ENCODE measurements at regions not wholly inside any gene's neighbourhood (a gene's known extent, or its start where the extent isn't known, plus 50 kb on each side); places are given as distances from the start of the nearest gene placed in this dataset.
"Not testable (repeated sequence)": the region's sequence is repeated elsewhere in the genome, so short reads cannot be mapped to it uniquely, and the experiment has no call there.

DNA sequence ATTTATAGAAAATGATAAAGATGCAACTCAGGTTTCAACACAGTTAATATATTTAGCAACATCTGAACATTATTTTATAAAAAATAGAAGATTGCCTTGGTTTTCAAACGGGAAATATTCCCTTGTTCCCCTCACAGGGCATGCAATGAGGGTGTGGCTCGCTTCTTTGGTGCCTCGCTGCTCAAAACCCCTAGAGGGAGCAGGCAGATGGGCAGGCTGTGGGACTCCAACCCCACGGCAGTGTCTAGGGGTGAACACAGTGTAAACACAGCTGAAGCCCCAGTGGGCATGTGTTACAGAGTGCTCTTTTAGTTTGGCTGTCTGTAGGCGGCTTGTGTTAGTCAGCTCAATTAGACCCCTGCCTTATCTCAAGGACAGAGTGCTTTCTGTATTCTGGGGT lies 560.8 kb upstream of the IMPG1 start:
- no peak for DNase-seq

DNA sequence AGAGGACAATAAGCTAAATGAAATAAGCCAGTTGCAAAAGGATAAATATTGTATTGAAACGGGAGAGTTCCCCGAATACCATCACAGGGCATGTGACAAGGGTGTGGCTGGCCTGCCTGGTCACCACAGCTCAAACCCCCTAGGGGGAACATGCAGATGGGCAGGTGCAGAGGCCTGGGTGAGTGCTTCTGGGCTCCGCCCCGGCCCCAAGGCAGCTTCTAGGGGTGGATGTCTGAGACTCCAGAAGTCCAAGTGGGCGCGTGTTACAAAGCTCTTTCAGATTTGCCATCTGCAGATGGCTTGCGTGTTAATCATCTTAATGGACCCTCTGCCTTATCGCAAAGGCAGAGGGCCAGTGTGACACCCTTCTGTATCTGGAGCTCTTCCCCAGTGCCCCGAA lies 559.2 kb upstream of the IMPG1 start:
- no peak for DNase-seq

DNA sequence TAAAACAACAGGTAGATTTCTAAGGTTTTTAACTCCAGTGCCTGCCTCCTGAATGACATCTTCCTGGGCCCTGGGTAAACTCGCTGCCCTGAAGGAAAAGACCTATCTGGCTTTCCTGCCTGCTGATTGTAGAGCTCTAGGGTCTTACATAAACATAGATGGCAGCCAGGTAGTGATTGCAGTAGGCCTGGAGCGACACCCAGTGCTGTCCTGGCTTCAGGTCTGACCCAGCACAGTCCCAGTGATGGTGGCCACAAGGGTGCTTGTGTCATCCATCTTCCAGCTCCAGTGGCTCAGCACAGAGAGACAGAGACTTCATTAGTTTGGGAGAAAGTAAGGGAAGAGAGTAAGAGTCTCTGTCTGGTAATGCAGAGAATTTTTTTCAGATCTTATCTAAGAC lies 542.9 kb upstream of the IMPG1 start:
- no peak for DNase-seq

DNA sequence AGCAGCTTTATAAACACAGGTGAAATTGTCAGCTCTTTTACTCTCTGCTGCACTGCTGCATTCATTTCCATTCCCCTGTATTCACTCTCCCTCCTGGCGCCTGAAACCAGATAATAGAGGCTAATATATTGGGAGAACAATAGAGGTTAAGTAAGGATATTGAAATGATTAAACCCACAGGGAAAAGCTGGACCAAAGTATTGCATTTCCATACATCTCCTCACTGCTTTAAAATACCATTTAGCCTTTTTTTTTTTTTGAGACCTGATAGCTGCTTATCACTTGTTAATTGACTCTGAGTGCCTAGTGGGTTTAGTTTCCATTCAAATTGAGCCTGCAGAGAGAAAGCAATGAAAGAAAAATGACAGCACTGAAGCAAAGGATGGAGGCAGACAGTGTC lies 540.5 kb upstream of the IMPG1 start:
- no peak for DNase-seq

DNA sequence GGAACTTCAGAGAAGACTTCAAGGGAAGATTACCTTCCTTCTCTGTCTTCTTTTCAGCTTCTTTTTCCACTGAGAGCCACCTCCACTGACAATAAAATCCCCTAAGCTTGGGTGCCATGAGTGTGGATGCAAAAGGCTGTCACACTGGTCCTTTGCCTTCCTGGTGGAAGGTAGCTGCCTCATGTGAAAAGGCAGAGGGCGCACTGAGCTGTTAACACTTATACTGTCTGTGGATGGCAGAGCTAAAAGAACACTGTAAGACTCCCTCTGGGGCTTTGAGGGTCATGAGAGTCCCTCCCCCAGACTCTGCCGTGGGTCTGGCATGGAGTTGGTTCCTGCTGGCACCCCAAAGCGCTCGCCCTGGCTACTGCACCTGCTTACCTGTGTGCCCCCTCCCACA lies 536.7 kb upstream of the IMPG1 start:
- DNase-seq = no peak

GRCh38 chr6:76594109-76594508 lies 521.6 kb upstream of the IMPG1 start:
- DNase-seq = no peak

DNA sequence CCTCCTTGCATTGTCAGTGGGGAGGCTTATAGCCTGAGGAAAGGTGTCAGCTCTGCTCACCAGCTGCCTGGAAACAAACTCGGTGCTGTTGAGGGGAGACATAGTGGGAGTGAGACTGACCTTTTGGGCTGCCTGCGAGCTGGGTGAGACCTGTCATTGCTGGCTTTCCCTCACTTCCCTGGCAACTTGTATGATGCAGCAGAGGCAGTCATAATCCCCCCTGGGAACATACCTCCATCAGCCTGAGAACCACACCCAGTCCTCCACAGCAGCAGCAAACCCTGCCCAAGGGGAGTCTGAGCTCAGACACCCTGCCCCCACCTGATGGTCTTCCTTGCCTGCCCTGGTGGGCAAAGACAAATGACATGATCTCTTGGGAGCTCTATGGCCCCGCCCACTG lies 521.2 kb upstream of the IMPG1 start:
- no peak for DNase-seq

GRCh38 chr6:76592566-76592965 lies 520.1 kb upstream of the IMPG1 start:
- no peak for DNase-seq

DNA sequence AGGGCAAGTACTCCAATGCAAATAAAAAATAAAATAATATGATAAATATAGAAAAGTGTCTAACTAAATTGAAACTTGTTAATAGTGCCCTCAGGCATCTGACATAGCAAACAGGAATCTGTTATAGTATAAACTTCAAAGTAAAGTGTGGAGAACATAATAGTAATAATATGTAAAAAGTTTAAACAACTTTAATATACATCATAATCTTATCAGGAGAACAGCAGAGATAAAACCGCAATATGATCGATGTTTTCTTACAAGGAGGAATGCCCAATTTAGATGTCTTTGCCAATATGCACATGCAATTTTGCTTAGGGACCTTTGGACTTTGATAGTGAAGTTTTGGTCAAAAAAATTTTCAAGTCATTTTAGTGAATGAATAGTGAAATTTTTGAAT lies 514.8 kb upstream of the IMPG1 start:
- no peak for DNase-seq

GRCh38 chr6:76584121-76584520 lies 511.7 kb upstream of the IMPG1 start:
- no peak for DNase-seq

- DNase-seq = no peak
Observed at GRCh38 chr6:76578746-76579145, 506.3 kb upstream of the IMPG1 start.

GRCh38 chr6:76574746-76575145 lies 502.3 kb upstream of the IMPG1 start:
- no peak for DNase-seq

DNA sequence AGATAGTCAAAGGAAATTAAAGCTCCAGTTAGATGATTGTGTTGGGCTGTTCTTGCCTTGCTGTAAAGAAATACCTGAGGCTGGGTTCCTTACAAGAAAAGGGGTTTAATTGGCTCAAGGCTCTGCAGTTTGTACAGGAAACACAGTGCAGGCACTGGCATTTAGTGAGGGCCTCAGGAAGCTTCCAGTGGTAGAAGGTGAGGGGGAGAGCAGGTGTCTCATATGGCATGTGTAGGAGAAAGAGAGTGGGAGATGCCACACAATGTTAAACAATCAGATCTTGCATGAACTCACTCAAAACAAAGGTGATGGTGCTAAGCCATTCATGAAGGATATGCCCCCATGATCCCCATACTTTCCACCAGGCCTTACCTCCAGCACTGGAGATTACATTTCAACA lies 493.5 kb upstream of the IMPG1 start:
- no peak for DNase-seq

DNA sequence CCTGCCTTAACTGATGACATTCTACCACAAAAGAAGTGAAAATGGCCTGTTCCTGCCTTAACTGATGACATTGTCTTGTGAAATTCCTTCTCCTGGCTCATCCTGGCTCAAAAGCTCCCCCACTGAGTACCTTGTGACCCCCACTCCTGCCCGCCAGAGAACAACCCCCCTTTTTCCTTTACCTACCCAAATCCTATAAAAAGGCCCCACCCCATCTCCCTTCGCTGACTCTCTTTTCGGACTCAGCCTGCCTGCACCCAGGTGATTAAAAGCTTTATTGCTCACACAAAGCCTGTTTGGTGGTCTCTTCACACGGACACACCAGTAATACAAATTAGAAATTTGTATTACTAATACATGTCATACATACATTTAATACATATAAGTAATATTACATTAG lies 489.9 kb upstream of the IMPG1 start:
- not testable (repeated sequence) for DNase-seq

DNA sequence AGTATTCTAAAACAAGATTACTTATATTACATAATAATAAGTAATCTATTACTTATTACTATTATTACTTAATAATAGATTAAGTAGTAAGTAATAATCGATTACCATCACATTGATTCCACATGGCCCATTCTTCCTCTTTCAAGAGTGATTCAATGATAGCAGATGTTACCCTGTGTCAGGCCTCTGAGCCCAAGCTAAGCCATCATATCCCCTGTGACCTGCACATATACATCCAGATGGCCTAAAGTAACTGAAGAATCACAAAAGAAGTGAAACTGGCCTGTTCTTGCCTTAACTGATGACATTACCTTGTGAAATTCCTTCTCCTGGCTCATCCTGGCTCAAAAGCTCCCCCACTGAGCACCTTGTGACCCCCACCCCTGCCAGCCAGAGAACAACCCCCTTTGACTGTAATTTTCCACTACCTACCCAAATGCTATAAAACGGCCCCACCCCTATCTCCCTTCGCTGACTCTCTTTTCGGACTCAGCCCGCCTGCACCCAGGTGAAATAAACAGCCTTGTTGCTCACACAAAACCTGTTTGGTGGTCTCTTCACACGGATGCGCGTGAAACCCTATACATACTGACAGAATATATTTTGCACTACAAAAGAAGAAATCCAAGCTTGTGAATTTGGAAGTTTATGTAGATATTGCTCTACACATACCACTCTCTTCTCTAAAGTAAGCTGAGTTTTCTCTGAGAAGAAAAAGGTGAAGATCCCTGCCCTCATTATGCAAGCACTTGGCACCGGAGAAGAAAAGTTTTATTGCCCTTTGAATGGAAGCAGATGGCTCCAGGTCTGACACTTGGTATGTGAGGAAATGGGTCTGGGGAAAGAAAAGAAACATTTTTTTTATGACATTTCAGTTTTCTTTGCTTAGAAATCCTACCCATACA lies 488.6 kb upstream of the IMPG1 start:
- DNase-seq = not testable (repeated sequence)

- no peak for DNase-seq
Observed at GRCh38 chr6:76553256-76553655, 480.8 kb upstream of the IMPG1 start.

- no peak for DNase-seq
Observed at GRCh38 chr6:76552268-76552667, 479.8 kb upstream of the IMPG1 start.

GRCh38 chr6:76533661-76534060 lies 461.2 kb upstream of the IMPG1 start:
- DNase-seq = no peak

DNA sequence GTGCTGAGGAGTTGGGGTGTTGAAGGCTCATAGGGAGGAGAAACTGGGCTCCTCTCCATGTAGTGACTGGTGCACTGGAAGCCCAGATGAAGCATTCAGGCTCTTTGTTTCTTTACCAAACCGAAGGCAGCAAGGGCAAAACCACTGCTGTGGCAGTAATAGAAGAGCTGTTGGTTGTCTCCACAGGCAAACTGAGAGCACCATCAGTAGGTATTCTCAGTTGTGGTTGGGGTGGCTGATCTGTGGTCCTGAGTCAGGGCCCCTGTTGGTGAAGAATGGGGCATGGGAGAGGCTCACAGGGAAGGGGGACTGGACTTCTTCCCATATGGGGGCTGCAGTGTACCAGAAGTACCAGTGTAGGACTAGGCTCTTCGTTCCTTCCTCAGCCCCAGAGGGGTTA lies 460.2 kb upstream of the IMPG1 start:
- DNase-seq = no peak

GRCh38 chr6:76518443-76518842 lies 446.0 kb upstream of the IMPG1 start:
- DNase-seq = no peak

DNA sequence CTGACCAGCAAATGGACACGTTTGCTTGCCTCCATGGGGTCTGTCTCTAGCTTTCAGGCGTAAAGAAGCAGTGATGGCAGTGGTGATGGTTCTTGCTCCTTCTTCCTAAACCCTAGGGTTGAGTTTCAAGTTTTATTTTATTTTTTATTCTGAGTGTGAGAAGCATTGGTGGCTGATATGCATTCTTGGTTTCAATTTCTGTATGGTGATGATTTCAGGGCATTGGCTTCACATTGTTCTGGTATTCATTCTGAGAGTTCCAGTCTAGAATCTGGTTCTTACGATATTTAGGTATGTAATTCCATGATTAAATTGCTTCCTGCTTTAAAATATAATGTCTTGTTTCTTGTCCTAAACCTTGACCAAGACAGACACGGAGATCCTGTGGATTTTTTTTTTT lies 444.5 kb upstream of the IMPG1 start:
- DNase-seq = no peak

GRCh38 chr6:76510489-76510888 lies 438.0 kb upstream of the IMPG1 start:
- DNase-seq = no peak

DNA sequence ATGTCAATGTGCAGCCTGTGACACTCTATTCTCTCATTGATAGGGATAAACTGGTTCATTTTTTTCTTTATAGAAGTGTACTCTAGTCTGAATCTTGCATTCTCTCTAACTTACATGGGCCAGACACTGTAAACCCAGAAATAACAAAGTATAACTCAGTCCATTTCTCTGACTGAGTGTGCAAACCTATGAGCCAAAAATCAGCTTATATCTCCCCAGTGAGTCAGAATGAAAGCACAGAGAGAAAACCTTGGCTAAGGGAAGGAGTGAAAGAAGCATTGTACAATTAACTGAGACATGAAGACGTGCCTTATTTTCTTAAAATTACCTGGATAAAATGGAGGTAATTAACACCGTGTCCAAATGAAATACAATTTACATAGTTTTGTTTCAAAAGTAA lies 436.9 kb upstream of the IMPG1 start:
- DNase-seq = no peak

GRCh38 chr6:76506808-76507207 lies 434.3 kb upstream of the IMPG1 start:
- DNase-seq = no peak

- peak; percentile 52 for DNase-seq
Observed at GRCh38 chr6:76495909-76496308, 423.4 kb upstream of the IMPG1 start.

All from OCI-M1 (cell line).